ENCODE measurements at regions not wholly inside any gene's neighbourhood (a gene's known extent, or its start where the extent isn't known, plus 50 kb on each side); places are given as distances from the start of the nearest gene placed in this dataset.
A peak's percentile ranks its signal among the peaks of the same experiment; 100 is the strongest.
"Not testable (repeated sequence)": the region's sequence is repeated elsewhere in the genome, so short reads cannot be mapped to it uniquely, and the experiment has no call there.

DNA sequence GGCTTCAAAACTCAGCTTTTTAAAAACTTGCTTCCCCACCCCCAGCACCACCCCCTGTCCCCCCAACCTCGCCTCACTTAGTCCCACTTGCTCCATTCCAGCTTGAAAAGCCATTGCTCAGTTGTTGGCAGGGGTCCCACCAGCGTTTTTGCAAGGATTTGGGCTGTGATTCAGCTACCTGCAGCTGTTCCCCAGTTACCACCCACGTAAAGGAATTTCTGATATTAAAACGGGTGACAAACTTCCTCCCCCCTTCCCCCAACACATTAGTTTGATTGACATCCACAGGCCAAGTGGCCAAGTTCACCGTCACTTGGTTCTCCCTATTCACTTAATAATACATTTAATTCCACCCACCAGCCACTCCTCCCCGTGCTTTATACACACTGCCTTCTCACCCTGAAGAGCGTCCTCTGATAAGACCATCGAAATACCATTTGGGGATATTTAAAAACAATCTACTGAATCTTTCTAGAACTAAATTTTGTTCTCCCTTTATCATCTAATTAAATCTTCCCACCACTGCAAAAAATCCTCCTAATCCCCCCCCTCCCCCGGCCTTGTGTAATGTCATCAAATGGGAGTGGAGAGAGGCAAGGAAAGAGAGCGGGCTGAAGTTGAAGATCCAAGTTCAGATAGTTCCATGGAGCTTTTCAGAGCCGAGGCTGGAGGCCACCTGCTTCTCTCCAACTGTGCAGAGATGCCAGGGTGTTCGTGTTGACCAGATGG, 55.1 kb downstream of the SOX9 start:
- DNase-seq (ENCODE audit: low spot score) (no peak), FAIRE-seq (no peak)

DNA sequence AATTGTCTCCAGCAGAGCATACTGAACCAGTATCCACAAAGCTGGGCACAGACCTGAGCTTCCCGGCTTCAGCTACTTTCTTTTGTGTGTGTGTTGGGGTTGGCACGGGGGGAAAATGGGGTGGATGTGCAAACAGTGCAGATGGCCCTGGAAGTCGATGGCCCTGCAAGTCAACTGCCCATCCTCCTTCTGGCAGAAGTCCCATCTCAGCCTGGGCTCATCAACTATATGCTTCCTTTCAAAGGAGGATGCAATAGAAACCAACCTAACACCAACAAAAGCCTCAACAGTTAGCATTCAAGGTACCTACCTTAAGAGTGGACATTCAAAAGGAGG, 55.7 kb downstream of the SOX9 start:
- FAIRE-seq: no peak
- DNase-seq (ENCODE audit: low spot score): no peak

DNA sequence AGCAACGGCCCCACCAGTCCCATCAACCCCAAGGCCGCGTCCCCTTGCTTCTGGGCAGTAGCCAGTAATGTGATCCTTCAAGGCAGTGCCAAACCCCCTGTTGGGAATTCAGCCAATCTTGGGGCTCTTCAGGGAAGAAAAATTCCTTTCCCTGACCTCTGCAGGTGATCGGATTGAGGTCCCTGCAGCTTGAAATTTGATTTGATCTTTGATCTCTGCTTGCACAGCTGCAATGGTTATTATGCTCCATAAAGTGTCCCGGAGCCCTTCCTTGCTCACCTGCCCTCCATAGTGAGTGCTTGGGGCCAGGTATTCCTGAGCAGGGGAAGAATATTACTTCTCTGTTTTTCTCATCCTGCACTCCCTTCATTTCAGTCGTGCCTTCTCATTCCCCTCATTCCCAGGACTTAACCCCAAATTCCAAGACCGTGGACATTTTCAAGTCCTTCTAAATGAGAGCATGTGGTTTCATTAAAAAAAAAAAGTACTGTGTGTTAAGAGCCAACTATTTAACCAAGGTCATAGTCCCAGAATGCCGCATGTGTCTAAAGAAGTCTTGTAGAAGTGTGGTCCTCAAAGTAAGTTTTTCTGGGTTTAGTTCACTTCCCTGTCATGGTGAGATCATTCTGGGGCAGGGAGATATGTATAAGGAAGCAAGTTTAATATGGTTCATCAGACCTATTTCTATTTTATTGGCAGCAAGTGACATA, 56.3 kb downstream of the SOX9 start:
- FAIRE-seq (no peak), DNase-seq (ENCODE audit: low spot score) (no peak)

DNA sequence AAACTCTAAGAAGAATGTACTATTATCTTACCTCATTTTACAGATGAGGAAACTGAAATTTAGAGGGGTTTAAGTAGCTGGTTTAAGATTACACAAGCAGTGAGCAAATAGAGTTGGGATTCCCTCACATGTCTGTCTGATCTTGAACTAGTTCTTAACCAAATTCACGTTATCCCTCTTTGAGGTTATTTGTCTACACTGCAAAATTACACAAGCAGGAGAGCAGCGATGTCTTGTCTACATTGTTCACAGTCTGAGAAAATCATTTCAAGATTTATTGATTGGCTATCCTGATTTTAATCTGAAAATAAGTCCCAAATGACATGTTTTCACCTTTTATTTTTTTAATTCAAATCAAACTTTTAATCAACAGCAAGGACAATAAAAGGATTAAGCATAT, 56.9 kb downstream of the SOX9 start:
- FAIRE-seq (no peak), DNase-seq (ENCODE audit: low spot score) (no peak)

DNA sequence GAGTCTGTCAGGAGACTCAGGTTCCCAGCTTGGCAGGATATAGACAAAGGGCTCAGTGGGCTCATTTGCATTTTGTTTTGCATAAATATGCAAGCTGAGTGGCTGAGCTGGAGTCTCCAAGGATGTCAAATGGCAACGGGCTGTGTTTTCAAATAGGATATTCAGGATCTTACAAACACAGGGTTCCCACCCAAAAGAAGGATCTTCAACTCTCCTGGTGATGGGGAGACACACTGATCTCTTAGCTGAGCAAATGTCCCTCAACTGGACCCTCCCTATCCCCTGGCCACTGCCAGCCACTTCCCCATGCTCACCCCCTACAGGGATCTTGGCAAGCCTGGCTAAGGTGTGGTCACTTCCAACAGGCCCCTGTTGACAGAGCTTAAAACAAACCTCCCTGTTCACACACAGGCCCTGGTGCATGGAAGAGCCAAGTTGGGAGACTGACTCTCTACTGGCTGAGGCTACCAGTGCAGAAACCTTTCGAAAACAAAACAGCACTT, 61.6 kb downstream of the SOX9 start:
- no peak for FAIRE-seq
- no peak for DNase-seq (ENCODE audit: low spot score)

DNA sequence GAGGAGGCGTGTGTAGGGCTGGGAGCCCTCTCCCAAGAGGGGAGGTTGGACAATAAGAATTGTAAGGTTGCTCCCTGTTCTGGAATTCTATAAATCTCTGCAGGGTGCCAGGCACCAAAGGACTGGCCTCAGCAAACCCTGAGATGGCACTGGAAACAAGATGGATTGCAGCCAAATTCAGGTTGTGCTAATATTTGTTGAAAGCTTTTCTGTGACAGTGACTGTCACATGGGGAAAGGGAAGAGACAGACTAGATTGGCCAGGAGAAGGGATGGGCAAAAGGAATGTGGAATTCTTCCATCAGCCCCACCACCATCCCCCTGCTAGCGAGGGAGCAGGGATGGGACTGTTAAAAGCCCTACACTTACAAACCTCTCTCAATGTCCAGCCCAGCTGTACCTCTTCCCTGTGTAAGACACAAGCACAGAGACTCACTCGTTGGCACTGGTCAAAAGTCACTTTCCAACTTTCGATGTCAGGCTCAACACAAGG, 62.4 kb downstream of the SOX9 start:
- DNase-seq (ENCODE audit: low spot score): no peak
- FAIRE-seq: no peak

DNA sequence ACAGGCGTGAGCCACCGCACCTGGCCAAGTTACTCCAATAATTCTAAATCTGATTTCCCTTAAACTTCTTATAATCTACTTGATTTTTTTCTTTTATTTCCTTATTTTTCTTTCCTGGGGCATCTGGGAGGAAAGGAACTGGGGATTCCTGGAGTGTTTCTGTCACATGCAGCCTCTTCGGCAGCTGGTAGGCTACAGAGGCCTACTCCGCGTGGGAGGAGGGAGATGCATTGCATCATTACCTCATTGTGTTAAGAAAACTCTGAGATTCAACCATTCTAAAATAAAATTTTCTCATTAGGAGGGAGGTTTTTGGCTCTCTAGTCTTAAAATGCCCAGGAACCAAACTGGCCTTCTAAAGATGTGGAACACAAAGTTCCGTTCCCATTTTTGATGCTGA, 64.0 kb downstream of the SOX9 start:
- FAIRE-seq: no peak
- no peak for DNase-seq (ENCODE audit: low spot score)

DNA sequence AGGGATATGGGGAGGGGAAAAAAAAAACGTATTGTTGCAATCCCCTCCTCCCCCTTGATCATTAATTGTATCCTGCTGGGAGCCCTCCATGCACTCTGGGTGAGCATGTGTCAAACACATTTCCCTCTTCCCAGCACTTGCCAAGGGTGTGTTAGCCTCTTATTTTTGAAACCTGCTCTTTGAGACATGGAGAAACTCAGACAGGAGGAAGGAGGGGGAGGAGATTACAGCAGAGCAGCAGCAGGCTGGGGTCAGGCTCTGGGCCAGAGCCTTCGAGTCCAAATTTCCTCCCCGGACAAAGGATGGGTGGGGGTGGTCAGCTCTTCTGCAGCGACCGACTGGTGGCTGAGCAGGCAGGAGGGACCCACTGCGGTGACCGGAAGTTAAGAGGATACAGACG, 64.7 kb downstream of the SOX9 start:
- DNase-seq (ENCODE audit: low spot score) (no peak), FAIRE-seq (no peak)

DNA sequence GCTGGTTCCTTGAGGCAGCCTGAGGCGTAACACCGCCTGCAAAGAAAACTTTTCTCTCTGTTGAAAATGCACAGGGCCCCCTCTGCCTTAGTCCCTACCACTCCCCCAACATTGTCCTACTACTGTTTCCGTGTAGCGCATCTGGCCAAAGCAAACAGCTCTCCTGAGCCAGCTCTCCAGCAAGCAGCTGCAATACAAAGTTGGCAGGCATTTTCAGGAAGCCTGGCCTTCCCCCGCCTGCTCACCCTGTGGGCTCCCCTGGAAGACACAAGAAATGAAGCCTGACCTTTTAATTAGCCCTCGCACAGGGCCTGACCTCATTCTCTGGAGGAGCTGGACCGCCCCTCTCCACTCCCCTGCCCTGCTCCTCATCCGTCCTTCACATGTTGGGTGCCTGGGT, 66.7 kb downstream of the SOX9 start:
- DNase-seq (ENCODE audit: low spot score) (no peak), FAIRE-seq (no peak)

DNA sequence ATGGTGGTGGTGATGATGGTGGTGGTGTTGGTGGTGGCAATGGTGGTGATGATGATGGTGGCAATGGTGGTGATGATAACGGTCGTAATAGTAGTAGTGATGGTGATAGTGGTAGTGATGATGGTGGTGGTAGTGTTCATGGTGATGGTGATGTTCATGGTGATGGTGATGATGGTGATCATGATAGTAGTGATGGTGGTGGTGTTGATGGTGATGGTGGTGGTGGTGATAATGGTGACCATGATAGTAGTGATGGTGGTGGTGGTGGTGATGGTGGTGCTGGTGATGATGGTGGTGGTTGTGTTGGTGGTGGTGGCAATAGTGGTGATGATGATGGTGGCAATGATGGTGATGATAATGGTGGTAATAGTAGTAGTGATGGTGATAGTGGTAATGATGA, 68.0 kb downstream of the SOX9 start:
- DNase-seq (ENCODE audit: low spot score): no peak
- no peak for FAIRE-seq

DNA sequence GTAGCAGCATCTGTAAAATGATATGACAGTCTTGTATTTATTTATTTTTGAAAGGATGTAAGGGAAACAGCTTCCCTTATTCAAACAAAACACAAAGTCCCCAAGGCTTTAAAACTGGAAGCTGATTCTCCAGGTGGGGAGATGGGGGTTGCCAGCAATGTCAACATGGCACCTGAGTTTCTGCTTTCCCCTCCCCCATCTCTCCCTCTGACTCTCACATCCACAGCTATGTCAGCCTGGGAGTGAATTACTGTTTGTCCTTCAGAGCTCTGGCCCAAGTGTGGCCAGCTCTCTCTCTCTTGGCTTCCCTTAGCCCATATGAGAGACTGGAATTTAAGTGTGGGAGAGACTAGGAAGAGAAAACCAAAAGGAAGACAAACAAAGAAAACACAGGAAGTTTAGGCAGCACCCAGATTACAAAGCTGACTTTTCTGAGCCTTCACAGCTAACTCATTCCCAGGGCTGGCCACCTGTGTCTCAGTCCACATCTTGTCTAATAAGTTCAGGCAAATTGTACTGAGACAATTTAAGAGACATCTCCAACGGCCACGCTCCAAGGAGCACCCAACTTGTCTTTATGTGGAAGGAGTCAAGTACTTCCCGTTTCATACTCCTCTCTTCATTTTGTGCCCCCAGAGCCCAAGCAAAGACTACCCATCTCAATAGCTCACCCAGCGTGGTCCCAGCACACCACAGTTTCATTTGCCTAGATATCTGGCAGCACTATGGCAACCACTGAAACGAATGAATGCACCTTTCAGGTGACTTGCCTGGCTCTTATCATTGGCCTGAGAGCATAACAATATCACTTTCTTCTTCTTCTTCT, 69.2 kb downstream of the SOX9 start:
- no peak for FAIRE-seq
- no peak for DNase-seq (ENCODE audit: low spot score)

DNA sequence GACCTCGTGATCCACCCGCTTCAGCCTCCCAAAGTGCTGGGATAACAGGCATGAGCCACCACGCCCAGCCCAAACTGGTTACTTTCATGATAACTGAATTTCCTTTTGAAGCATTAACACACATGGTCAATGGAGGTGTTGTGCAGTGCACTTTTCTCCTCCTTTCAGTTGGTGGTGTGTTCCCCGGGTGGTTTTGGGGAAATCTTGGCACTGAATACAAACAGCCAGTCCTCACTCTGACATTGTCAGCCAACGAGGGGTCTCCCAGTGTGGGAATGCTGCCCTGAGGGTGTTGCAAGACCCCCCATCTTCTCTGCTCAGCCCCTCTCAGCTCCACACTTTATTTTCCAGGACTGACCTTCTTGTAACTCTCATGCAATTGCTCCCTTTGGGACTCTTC, 70.5 kb downstream of the SOX9 start:
- FAIRE-seq (no peak), DNase-seq (ENCODE audit: low spot score) (no peak)

DNA sequence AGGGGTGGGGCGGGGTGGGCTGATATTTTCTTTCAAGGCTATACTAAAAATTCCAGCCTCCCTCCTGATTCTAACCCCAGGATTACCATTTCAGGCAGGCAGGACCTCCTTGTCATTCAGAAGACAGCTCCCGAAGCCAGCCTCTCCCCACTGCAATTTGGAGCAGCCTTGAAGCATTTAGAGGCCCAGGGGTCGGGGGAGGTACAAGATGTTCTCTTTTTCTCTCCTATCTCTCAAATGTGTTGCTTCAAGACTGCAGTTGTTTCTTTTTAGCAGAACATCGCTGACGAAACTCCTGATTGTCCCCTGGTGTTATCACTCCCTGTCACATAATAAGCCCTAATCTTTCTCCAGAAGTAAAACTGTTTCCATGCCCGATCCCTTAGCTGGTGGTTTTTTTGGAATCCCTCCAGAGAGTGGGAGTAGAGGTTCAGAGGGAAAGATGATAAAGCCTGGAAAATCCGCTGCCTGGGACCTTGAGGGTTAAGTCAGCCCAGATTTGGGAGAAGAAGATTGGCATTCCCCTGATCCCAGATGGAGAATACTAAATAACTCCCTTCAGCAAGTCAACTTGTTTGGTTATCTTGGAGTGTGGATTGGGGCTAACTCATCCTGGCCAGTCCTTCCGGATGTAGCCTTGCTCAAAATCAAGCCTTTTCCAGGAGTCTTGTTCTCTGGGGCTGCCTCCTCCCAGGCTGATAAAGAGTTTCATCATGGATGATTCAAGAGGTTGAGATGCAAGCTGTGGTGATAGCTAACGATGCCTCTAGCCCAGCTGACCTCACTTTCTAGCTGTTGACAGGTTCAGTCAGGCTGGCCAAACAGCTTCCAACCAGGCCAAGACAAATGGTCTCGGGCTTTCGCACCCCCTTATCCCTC, 71.3 kb downstream of the SOX9 start:
- DNase-seq (ENCODE audit: low spot score) (peak; percentile 74), FAIRE-seq (no peak)

DNA sequence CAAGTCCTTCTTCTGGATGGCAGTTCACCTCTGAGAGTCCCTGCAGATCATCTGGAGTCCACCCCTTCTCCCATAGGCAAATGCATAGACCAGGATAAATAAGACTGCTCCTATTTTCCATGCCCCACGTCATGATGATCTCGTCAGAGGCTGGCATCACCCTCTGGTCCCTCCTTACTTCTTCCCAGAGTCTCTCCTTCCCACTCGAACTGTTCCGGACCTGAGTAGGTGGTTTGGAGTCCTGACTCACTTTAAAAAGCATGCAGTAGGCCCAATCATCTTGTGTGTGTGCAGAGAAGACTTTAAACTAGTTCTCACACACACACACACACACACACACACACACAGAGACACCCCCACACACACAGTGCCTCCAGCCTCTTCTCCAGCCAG, 72.0 kb downstream of the SOX9 start:
- FAIRE-seq (no peak), DNase-seq (ENCODE audit: low spot score) (no peak)

DNA sequence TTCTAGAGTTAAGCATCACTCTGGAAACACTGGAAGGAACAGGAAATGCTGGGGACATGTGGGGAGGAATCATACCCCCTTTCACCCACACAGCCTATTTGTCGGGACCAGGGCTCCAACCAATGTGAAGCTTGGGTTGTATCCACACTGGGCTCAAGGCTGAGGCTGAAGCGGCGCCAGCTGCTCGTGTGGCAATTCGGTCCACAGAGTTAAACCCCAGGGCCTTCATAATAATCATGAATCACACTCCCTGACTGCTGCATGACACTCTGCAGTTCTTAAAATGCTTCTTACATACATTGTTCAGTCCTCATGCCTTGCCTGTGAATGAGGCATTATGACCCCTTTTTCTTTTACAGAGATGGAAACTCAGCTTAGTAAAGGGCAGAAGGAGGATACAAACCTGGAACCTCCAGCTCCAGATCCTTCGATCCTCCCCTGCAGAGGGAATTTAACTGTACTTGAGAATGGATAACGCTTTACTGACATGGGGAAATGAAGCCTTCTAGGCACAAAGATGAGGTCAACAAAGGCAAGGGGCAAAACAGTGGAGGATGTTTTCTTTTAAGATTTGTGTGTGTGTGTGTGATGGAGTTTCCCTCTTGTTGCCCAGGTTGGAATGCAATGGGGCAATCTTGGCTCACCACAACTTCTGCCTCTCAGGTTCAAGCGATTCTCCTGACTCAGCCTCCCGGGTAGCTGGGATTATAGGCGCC, 72.7 kb downstream of the SOX9 start:
- FAIRE-seq (no peak), DNase-seq (ENCODE audit: low spot score) (no peak)

DNA sequence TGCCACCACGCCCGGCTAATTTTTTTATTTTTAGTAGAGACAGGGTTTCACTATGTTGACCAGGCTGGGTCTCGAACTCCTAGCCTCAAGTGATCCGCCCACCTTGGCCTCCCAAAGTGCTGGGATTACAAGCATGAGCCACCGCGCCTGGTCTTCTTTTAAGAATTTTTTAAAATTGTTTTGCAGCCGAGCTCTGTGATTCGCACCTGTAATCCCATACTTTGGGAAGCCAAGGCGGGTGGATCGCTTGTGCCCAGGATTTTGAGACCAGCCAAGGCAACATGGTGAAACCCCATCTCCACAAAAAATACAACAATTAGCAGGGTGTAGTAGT, 73.3 kb downstream of the SOX9 start:
- DNase-seq (ENCODE audit: low spot score); FAIRE-seq: not testable (repeated sequence)

DNA sequence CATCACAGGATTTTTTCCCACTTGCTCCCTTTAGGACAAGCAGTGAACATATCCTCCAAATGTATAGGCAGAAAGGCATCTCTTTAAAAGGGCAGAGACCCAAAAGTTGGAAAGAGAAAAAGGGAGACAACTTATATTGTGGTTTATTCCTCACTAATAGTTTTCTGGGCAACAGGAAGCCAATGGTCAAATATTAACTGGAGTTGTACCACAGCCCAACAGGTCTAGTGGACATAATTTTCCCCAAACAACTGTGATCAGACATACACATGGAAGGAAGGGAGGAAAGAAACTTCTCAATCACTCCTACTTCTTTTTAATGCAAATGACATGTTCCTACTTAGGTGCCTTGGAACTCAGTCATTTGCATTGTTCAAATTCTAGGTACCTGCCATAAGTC, 78.4 kb downstream of the SOX9 start:
- peak; percentile 65 for FAIRE-seq

DNA sequence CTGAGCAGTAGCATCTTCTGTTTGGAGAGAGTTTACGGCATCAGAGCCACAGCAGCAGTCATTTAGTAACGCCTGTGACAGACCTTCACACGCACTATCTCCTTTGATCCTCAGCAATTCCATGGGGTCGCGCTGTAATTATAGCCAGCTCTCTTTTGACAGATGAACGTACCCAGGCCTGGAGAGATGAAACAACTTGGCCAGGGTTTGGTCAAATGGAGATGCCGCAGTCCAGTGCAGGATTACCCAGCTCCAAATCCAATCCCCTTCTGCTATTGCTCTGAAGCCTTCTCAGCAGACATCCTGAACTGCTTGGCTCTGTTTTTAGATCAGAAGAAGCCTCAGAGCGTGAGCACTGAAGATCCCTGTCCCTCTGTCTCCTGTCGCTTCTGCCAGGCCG, 83.9 kb downstream of the SOX9 start:
- FAIRE-seq (no peak), DNase-seq (ENCODE audit: low spot score) (no peak)

More for the DNA sequence above, 78.4 kb downstream of the SOX9 start:
- DNase-seq (ENCODE audit: low spot score): peak; percentile 26

DNA sequence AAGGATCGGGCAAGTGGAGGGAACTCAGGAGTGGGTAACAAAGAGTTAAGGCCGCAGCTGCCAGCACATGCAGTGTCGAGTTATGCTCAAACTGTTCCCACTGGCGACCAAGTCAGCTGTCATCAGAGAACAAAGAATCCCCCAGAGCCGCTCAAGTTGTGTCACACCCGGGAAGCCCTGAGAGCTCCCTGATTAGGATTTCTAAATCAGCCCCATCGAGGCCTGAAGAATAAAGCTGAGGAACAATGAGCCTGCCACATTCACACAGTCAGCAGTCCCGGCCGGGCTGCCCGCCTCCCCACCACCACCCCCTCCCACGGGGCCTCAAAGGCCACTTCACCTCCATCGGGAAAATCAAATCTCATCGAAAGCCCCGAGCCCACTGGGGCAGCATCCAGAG, 84.5 kb downstream of the SOX9 start:
- FAIRE-seq (no peak), DNase-seq (ENCODE audit: low spot score) (no peak)

DNA sequence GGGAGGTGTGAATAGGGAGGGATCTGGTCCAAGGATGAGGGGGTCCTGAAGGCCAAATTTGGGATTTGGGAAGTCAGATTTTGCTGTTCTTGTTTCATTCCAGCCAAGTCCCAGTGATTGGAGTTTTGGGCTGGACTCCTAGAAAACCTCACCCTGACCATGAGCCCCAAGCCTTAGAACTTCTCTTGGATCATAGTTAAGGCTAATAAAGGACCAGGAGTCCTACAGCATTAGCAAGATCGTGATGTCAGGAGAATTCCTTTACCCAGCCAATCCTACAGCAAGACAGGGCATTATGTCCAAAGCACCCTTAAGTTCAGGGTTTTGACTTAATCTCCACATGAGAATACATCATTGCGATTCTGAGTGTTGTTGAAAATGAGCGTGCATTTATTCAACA, 85.0 kb downstream of the SOX9 start:
- FAIRE-seq (no peak), DNase-seq (ENCODE audit: low spot score) (no peak)

DNA sequence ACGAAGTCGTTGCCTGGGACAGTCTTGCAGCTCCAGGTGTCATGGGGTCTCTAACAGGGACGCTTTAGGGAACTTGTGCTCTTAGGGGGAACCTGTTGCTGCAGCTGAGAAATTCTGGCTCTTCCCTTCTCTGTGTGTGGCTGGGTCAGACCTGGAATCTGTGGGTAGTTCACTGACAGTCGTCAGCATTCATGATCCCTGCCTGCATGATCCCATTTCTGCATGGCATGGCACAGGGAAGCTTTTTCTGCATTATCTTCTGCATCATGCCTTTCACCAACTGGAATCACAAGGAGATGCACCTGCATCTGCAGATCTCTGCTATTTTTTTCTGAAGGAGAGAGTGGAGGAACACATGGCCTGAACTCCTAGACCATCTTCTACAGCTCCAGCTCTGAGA, 85.6 kb downstream of the SOX9 start:
- no peak for FAIRE-seq

More for the DNA sequence above, 85.6 kb downstream of the SOX9 start:
- DNase-seq (ENCODE audit: low spot score): no peak
